Breast epithelium (tissue), 4 donors: ENCODE measurements at regions not wholly inside any gene's neighbourhood (a gene's known extent, or its start where the extent isn't known, plus 50 kb on each side); places are given as distances from the start of the nearest gene placed in this dataset.

Source experiments
- DNase-seq, 2 donors: peaks; one replicate each; pipeline ENCODE4 v3.0.0-alpha.2; 2019; ENCODE audit warnings: low spot score in 2 of 2
- H3K27ac ChIP-seq, 2 donors: fragments of 200-600 bp; sonication (generic) in 1 of 2; one replicate each; pipeline ENCODE4 v1.5.1; 2016 to 2019; ENCODE audit warnings: mild to moderate bottlenecking in 1 of 2
- H3K27me3 ChIP-seq, 2 donors: fragments of 200-600 bp; sonication (generic) in 1 of 2; one replicate each; pipeline versions ENCODE4 v1.5.1 to v1.6.0; 2017 to 2019; ENCODE audit warnings: control low read depth in 1 of 2, mild to moderate bottlenecking in 1 of 2
- H3K36me3 ChIP-seq: fragments of 200-600 bp; one replicate; pipeline ENCODE4 v1.5.1; 2019
- H3K4me1 ChIP-seq, 2 donors: fragments of 200-600 bp; sonication (generic); one replicate each; pipeline ENCODE4 v1.5.1; 2016 to 2019; ENCODE audit warnings: control low read depth in 1 of 2
- H3K4me3 ChIP-seq, 3 donors: fragments of 200-600 bp; sonication (generic); 1 replicate in 2 of 3; 2 replicates in 1 of 3; pipeline ENCODE4 v1.5.1; 2016 to 2019; ENCODE audit warnings: mild to moderate bottlenecking in 3 of 3, moderate library complexity in 2 of 3
- H3K9me3 ChIP-seq, 2 donors: fragments of 200-600 bp; sonication (generic) in 1 of 2; one replicate each; pipeline ENCODE4 v1.5.1; 2016 to 2019; ENCODE audit warnings: control low read depth in 1 of 2
- POLR2A ChIP-seq: fragments of 450-650 bp; IDR thresholded peaks from one replicate; pipeline ENCODE4 v1.6.1; 2016; ENCODE audit warnings: antibody characterized with exemption, mild to moderate bottlenecking, moderate library complexity
- POLR2AphosphoS5 ChIP-seq, 3 donors: sonication (generic); formaldehyde crosslinking; IDR thresholded peaks; one replicate each; pipeline ENCODE4 v1.6.1; 2017; ENCODE audit warnings: antibody characterized with exemption in 3 of 3
- intact Hi-C: fragments of 100-400 bp; cut with DNase I; formaldehyde crosslinking; loops from one replicate; pipeline ENCODE4 v1.15.1; 2023; ENCODE audit warnings: low total_unique reads
- TF ChIP-seq, protein P1 (sequence below), 3 donors: fragments of 450-650 bp; IDR thresholded peaks; one replicate each; pipeline ENCODE4 v1.5.1; 2016 to 2017; ENCODE audit warnings: antibody characterized with exemption in 3 of 3, mild to moderate bottlenecking in 3 of 3, moderate library complexity in 3 of 3

DNA sequence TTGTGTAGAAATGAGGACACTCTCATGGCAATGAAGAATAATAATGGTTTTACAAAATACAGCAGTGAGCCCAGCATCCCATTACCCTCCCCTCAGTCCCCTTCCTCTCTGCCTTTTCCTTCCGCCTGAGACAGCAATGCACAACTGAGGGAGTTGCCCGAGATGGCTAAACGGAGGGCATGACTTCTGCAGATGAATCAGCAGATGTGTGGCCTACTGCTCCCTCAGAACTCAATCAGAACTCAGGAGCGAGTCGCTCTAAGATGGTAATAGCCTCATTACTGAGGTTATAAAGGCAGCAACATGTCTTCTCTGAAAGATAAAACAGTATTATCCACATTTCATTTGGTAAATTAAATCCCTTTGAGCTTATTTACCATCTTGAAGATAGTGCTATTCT, 326.6 kb downstream of the ENC1 start:
- H3K9me3 ChIP-seq = no peaks in the 10 kb centered on the region
- H3K27ac ChIP-seq = no peak overlapping the region
- H3K4me3 ChIP-seq = no peak overlapping the region
- H3K36me3 ChIP-seq = no peaks in the 10 kb centered on the region
- peaks cover 0 to 3% of the 10 kb centered on the region in 2 donors for H3K4me1 ChIP-seq
- intact Hi-C loops = no loop called here
- TF ChIP-seq POLR2A (no peak), POLR2AphosphoS5 (IDR thresholded peaks at IDR 0.05) (no peak)
- TF ChIP-seq, protein P1, sequence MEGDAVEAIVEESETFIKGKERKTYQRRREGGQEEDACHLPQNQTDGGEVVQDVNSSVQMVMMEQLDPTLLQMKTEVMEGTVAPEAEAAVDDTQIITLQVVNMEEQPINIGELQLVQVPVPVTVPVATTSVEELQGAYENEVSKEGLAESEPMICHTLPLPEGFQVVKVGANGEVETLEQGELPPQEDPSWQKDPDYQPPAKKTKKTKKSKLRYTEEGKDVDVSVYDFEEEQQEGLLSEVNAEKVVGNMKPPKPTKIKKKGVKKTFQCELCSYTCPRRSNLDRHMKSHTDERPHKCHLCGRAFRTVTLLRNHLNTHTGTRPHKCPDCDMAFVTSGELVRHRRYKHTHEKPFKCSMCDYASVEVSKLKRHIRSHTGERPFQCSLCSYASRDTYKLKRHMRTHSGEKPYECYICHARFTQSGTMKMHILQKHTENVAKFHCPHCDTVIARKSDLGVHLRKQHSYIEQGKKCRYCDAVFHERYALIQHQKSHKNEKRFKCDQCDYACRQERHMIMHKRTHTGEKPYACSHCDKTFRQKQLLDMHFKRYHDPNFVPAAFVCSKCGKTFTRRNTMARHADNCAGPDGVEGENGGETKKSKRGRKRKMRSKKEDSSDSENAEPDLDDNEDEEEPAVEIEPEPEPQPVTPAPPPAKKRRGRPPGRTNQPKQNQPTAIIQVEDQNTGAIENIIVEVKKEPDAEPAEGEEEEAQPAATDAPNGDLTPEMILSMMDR (IDR thresholded peaks at IDR 0.05) = no peak
- DNase-seq = no peak
- no peaks in the 10 kb centered on the region for H3K27me3 ChIP-seq

DNA sequence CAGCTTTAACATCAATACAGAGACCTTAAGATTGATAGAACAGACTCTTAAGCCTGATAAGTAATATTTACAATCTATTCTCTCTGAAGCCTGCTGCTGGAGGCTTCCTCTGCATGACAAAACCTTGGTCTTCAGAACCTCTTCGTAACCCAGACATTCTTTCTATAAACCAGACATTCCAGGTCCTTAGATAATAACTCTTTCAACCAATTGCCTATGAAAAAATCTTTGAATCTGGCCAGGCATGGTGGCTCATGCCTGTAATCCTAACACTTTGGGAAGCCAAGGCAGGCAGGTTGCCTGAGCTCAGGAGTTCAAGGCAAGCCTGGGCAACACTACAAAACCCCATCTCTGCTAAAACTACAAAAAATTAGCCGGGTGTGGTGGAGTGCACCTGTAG, 327.8 kb downstream of the ENC1 start:
- TF ChIP-seq, protein P1 (IDR thresholded peaks at IDR 0.05) = no peak
- TF ChIP-seq POLR2AphosphoS5 (IDR thresholded peaks at IDR 0.05) (no peak), POLR2A (no peak)
- intact Hi-C loops = no loop called here
- no peaks in the 10 kb centered on the region for H3K36me3 ChIP-seq
- H3K4me1 ChIP-seq = peaks cover 0 to 3% of the 10 kb centered on the region in 2 donors
- H3K9me3 ChIP-seq = no peaks in the 10 kb centered on the region
- no peak for DNase-seq
- H3K4me3 ChIP-seq = no peak overlapping the region
- peak overlapping the region in 1 of 2 donors; percentile 36 for H3K27ac ChIP-seq
- H3K27me3 ChIP-seq = no peaks in the 10 kb centered on the region

DNA sequence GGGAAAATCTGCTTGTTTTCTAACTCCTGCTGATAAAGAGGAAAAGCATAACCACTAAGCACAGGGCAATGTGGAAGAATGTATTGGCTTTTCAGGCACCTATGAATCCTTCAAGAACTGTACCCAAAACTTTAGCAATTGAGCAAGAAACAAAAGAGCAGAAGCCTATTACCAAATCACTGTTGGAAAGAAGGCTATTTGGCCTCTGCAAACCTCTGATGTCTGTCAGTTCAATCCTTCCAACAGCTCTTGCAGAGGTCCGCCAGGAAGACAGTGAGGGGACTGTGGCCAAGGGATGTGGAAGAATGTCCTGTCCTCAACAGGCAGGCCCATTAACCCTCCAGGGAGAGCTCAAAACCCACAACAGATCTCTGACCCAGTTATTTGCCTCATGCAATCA, 328.6 kb downstream of the ENC1 start:
- intact Hi-C loops = no loop called here
- Histone ChIP-seq H3K4me1 (peaks cover 0 to 3% of the 10 kb centered on the region in 2 donors), H3K9me3 (no peaks in the 10 kb centered on the region), H3K4me3 (no peak overlapping the region), H3K36me3 (no peaks in the 10 kb centered on the region), H3K27ac (no peak overlapping the region), H3K27me3 (no peaks in the 10 kb centered on the region)
- no peak for TF ChIP-seq POLR2A
- TF ChIP-seq POLR2AphosphoS5 (IDR thresholded peaks at IDR 0.05) = peak in 2 of 3 donors; percentile 71 to 79
- DNase-seq = no peak

DNA sequence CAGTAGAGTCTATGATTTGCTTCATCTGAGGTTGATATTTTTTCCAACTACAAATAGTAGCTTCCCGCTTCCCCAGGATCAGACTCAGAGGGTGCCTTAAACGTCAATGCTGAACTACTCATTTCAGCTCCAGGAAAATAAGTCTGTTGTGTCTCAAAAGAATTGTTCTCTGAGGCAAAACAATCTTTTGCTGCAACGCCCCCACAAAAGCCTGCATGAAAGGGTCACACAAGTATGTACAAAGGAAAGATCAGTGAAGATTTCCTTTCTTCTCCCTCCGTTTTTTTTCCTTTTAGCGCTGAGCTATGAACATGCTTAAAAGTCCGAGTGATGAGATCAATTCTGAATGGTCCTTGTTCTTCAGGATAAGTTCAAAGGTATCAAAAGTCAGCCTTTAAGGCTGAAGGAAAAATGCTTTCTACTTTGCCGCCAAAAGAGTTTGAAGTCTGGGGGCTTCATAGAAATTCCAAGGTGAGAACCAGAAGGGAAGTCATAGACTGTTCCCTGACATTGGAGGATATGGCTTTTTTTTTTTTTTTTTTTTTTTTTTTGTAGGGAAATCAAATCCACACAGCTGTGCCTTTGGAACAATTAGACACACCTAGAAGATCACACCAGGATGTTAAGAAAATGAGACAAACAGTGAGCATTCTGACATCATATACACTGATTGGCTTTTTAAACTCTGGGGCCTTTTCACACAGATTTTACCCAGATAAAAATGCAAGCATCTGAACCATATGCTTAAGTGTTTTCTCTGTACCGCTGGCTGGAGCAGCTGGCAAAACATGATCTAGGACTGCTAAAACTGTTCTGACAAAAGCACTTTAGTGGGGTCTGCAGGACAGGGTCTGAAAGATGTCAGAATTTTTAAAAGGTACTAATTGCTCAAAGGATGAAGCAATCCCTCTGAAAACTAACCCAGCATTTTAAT, 329.3 kb downstream of the ENC1 start:
- DNase-seq = no peak
- TF ChIP-seq, protein P1 (IDR thresholded peaks at IDR 0.05) = no peak
- TF ChIP-seq POLR2A (no peak), POLR2AphosphoS5 (IDR thresholded peaks at IDR 0.05) (peak in 1 of 3 donors; percentile 14)
- intact Hi-C loops = no loop called here
- Histone ChIP-seq H3K4me1 (peaks cover 0 to 3% of the 10 kb centered on the region in 2 donors), H3K36me3 (no peaks in the 10 kb centered on the region), H3K27me3 (no peaks in the 10 kb centered on the region), H3K4me3 (no peak overlapping the region), H3K27ac (peak overlapping the region in 1 of 2 donors; percentile 74), H3K9me3 (no peaks in the 10 kb centered on the region)

DNA sequence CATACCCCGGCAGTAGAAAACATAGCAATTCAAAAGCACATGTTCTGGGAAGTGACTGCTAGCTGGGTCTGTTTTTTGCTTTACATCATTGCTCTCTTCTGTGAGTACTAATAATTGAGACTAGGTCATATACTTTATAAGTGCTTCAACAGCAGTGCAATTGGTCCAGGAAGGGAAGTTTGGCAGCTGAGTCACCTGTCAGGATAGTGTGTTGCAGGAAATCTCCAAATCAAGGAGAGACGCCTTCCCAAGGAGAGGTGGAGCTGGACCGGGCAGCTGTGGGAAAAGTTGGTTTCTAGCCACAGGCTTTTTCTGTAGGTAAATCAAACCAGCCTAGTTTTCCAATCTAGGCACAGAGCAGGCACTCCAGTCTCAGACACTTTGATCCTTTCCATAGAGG, 330.1 kb downstream of the ENC1 start:
- no peaks in the 10 kb centered on the region for H3K36me3 ChIP-seq
- H3K9me3 ChIP-seq = no peaks in the 10 kb centered on the region
- intact Hi-C loops = no loop called here
- H3K27ac ChIP-seq = peak overlapping the region in 1 of 2 donors; percentile 74
- H3K4me3 ChIP-seq = no peak overlapping the region
- H3K27me3 ChIP-seq = no peaks in the 10 kb centered on the region
- DNase-seq = no peak
- no peak for TF ChIP-seq POLR2AphosphoS5 (IDR thresholded peaks at IDR 0.05)
- TF ChIP-seq, protein P1 (IDR thresholded peaks at IDR 0.05) = no peak
- TF ChIP-seq POLR2A = no peak
- peaks cover 0 to 3% of the 10 kb centered on the region in 2 donors for H3K4me1 ChIP-seq
